ENCODE measurements at regions not wholly inside any gene's neighbourhood (a gene's known extent, or its start where the extent isn't known, plus 50 kb on each side); places are given as distances from the start of the nearest gene placed in this dataset.

DNA sequence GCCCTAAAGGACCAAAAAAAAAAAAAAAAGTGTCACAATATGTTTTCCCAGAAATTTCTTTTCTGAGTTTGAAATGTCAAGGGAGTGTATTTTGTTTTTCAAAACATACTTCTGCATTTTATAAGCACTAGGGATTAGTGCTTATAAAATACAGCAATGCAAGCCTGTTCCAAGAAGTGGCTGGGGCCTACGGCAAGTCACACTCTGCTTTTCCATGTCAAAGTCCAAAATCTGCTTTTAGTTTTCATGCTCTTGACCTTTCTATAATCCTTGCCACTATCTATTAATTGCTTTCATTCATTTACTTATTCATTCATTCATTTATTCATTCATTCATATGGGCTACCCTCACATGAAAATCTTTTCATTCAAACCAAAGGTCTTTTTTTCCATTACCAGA lies 100.1 kb upstream of the UXS1 start:
- TF ChIP-seq CTCF (conservative IDR thresholded peaks at IDR 0.05) (no peak), ZFX (IDR thresholded peaks at IDR 0.05) (no peak)
